Stomach (tissue), 4 donors: ENCODE measurements at regions not wholly inside any gene's neighbourhood (a gene's known extent, or its start where the extent isn't known, plus 50 kb on each side); places are given as distances from the start of the nearest gene placed in this dataset.

ENCODE experiments used
- CTCF ChIP-seq, 7 experiments: fragments of 450-650 bp in 4 of 7; fragments of 200-600 bp in 3 of 7; sonication (generic) in 3 of 7; IDR thresholded peaks; one replicate each; pipeline ENCODE4 v1.5.1; 2016 to 2019; ENCODE audit warnings: antibody characterized with exemption in 7 of 7, control low read depth in 2 of 7, mild to moderate bottlenecking in 1 of 7
- EP300 ChIP-seq: sonication (generic); formaldehyde crosslinking; IDR thresholded peaks from one replicate; pipeline ENCODE4 v1.6.1; 2017; ENCODE audit warnings: antibody characterized with exemption
- POLR2A ChIP-seq, 4 donors: fragments of 450-650 bp; IDR thresholded peaks; one replicate each; pipeline ENCODE4 v1.6.1; 2016; ENCODE audit warnings: antibody characterized with exemption in 4 of 4, control low read depth in 2 of 4, mild to moderate bottlenecking in 1 of 4, moderate library complexity in 1 of 4

GRCh38 chr2:76639171-76639680 lies 883.0 kb downstream of the LRRTM4 start:
- TF ChIP-seq EP300 (no peak), POLR2A (IDR thresholded peaks at IDR 0.05) (no peak), CTCF (IDR thresholded peaks at IDR 0.05) (no peak)
